AG04449 (cell line): ENCODE measurements at regions not wholly inside any gene's neighbourhood (a gene's known extent, or its start where the extent isn't known, plus 50 kb on each side); places are given as distances from the start of the nearest gene placed in this dataset.

Experiments
- CTCF ChIA-PET: fragments of 350-600 bp; formaldehyde crosslinking; extraction: SDS; loops from one replicate; lab custom pipeline; 2021; ENCODE audit warnings: antibody characterized with exemption; lab: Yijun Ruan, JAX
- POLR2A ChIA-PET: fragments of 400-600, 350-600 bp; formaldehyde crosslinking; extraction: SDS; loops from one replicate; lab custom pipeline; 2020; ENCODE audit warnings: antibody characterized with exemption, inconsistent platforms; lab: Yijun Ruan, JAX
- DNase-seq: peaks from one replicate; pipeline ENCODE4 v3.0.0-alpha.2; 2010; ENCODE audit warnings: low read depth, low spot score
- H3K4me3 ChIP-seq: 2 replicates; pipeline ENCODE4 v1.5.1; 2011; ENCODE audit warnings: low read depth, mild to moderate bottlenecking, control low read depth, low read length
- CTCF ChIP-seq: IDR thresholded peaks from one replicate; pipeline ENCODE4 v1.5.1; 2011; ENCODE audit warnings: mild to moderate bottlenecking, moderate library complexity, low read length, control low read depth, inconsistent platforms; ENCODE audit not compliant: insufficient read depth; ENCODE audit errors: missing control alignments

- CTCF ChIA-PET, result interaction anchor here (1.1 kb wide), 2 partner anchors 68 to 91 kb away, joined by 3 to 4 read pairs; partner anchors contain the start of gene TNFAIP3
- DNase-seq, result no peak
- POLR2A ChIA-PET, result no interaction called here
- no peak overlapping the region for H3K4me3 ChIP-seq
- no peak for TF ChIP-seq CTCF
Measured at GRCh38 chr6:137775720-137776119, 91.3 kb upstream of the TNFAIP3 start.

GRCh38 chr6:137776256-137776655 lies 90.8 kb upstream of the TNFAIP3 start:
- H3K4me3 ChIP-seq, result no peak overlapping the region
- TF ChIP-seq CTCF, result no peak
- ChIA-PET CTCF (interaction anchor here (1.0 to 1.3 kb wide), 3 partner anchors 68 to 171 kb away, joined by 3 read pairs; no protein-coding TSS in a partner anchor), POLR2A (no interaction called here)
- DNase-seq, result no peak

- no peak overlapping the region for H3K4me3 ChIP-seq
- DNase-seq, result no peak
- POLR2A ChIA-PET, result interaction anchor here (0.9 kb wide), 1 partner anchor 12 kb away, joined by 3 read pairs; no protein-coding TSS in a partner anchor
- TF ChIP-seq CTCF, result no peak
- CTCF ChIA-PET, result interaction anchor here (1.0 to 2.0 kb wide), 5 partner anchors 12 to 170 kb away, joined by 3 to 5 read pairs (median 3); no protein-coding TSS in a partner anchor
Measured at GRCh38 chr6:137776786-137777686, 90.0 kb upstream of the TNFAIP3 start.

- DNase-seq, result no peak
- no peak overlapping the region for H3K4me3 ChIP-seq
- POLR2A ChIA-PET, result interaction anchor here (0.9 kb wide), 1 partner anchor 13 kb away, joined by 3 read pairs; no protein-coding TSS in a partner anchor
- TF ChIP-seq CTCF, result no peak
- CTCF ChIA-PET, result interaction anchor here (1.1 to 2.0 kb wide), 4 partner anchors 11 to 167 kb away, joined by 3 to 5 read pairs (median 4); no protein-coding TSS in a partner anchor
Measured at GRCh38 chr6:137777687-137778075, 89.4 kb upstream of the TNFAIP3 start.

- ChIA-PET POLR2A (no interaction called here), CTCF (no interaction called here)
- TF ChIP-seq CTCF, result no peak
- no peak for DNase-seq
- no peak overlapping the region for H3K4me3 ChIP-seq
Measured at GRCh38 chr6:137779982-137780381, 87.1 kb upstream of the TNFAIP3 start.

- no peak for DNase-seq
- CTCF ChIA-PET, result interaction anchor here (1.5 kb wide), 1 partner anchor 19 kb away, joined by 8 read pairs; no protein-coding TSS in a partner anchor
Measured at GRCh38 chr6:137780447-137781034, 86.5 kb upstream of the TNFAIP3 start.

More at GRCh38 chr6:137780447-137781034, 86.5 kb upstream of the TNFAIP3 start:
- H3K4me3 ChIP-seq, result no peak overlapping the region
- no peak for TF ChIP-seq CTCF
- POLR2A ChIA-PET, result no interaction called here
